Hepatocyte (in vitro differentiated cells): ENCODE measurements at regions not wholly inside any gene's neighbourhood (a gene's known extent, or its start where the extent isn't known, plus 50 kb on each side); places are given as distances from the start of the nearest gene placed in this dataset.

ENCODE experiments used
- EZH2 ChIP-seq: fragments of 200-600 bp; sonication (generic); IDR thresholded peaks from 2 replicates; pipeline ENCODE4 v1.6.1; 2016; ENCODE audit warnings: antibody characterized with exemption, mild to moderate bottlenecking, borderline replicate concordance
- EZH2phosphoT487 ChIP-seq: fragments of 200-600 bp; sonication (generic); IDR thresholded peaks from one replicate; pipeline ENCODE4 v1.6.1; 2018; ENCODE audit warnings: antibody characterized with exemption, mild to moderate bottlenecking, low read depth, moderate library complexity; ENCODE audit not compliant: unreplicated experiment, severe bottlenecking

- TF ChIP-seq EZH2, result no peak
- TF ChIP-seq EZH2phosphoT487, result no peak
Measured at GRCh38 chr2:182509216-182509615, 82.4 kb upstream of the PDE1A start.
